HG02571 (cell line): ENCODE measurements at regions not wholly inside any gene's neighbourhood (a gene's known extent, or its start where the extent isn't known, plus 50 kb on each side); places are given as distances from the start of the nearest gene placed in this dataset.

Source experiments
- ATAC-seq: cut with Tn5 transposase; IDR thresholded peaks from one replicate; pipeline ENCODE4 v1.9.1; 2021; ENCODE audit warnings: mild to moderate bottlenecking, moderate library complexity; ENCODE audit not compliant: unreplicated experiment

GRCh38 chr4:14800977-14801376, 201.3 kb upstream of the CPEB2 start:
- no peak for ATAC-seq

GRCh38 chr4:14802596-14802995, 199.7 kb upstream of the CPEB2 start:
- ATAC-seq, result no peak

DNA sequence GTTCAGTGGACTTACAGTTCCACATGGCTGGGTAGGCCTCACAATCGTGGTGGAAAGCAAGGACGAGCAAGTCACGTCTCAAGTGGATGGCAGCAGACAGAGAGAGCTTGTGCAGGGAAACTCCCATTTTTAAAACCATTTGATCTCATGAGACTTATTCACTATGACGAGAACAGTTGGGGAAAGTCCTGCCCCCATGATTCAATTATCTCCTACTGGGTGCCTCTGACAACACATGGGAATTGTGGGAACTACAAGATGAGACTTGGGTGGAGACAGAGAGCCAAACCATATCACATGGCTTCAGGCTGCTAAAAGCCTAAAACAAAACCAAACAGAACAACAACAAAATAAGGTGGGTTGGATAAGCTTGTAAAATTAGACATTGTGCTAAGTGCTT, 194.4 kb upstream of the CPEB2 start:
- ATAC-seq, result no peak

DNA sequence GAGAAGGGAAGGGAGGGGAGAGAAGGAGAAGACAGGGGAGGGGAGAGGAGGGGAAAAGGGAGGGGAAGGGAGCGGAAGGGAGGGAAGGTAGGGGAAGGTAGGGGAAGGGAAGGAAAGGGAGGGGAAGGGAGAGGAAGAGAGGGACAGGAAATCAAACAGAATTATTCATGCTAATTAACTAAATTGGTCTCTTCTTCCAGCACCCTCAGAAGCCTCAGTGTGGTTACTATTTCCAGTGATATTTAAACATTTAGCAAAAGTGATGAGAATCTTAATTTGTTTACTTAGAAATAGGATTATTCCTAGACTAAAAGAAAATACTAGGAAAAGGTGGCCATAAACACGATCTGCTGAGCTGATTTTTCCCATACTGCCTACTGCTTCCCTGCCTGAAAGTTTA, 193.1 kb upstream of the CPEB2 start:
- no peak for ATAC-seq

- ATAC-seq, result no peak
Measured at GRCh38 chr4:14810121-14810520, 192.2 kb upstream of the CPEB2 start.

GRCh38 chr4:14810568-14810967, 191.7 kb upstream of the CPEB2 start:
- ATAC-seq, result no peak

GRCh38 chr4:14812101-14812500, 190.2 kb upstream of the CPEB2 start:
- no peak for ATAC-seq

- ATAC-seq, result no peak
Measured at GRCh38 chr4:14816623-14817261, 185.5 kb upstream of the CPEB2 start.

DNA sequence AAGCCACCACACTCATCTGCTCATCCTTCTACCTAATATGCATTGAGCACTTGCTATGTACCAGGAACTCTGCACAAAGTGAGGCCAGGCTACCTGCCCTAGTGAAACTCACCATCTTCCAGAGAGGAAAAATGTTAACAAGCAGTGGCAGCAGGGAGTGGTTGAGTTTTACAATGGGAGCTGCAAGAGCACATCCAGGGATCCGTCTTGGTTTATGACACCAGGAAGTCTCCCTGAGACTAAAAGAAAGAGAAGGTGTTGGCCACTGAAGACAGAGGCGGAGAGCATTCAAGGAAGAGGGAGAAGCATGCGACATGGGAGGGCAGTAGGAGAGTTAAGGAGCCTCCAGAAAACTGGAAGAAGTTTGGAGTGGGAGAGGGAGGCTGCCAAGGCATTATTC, 178.1 kb upstream of the CPEB2 start:
- ATAC-seq, result no peak

DNA sequence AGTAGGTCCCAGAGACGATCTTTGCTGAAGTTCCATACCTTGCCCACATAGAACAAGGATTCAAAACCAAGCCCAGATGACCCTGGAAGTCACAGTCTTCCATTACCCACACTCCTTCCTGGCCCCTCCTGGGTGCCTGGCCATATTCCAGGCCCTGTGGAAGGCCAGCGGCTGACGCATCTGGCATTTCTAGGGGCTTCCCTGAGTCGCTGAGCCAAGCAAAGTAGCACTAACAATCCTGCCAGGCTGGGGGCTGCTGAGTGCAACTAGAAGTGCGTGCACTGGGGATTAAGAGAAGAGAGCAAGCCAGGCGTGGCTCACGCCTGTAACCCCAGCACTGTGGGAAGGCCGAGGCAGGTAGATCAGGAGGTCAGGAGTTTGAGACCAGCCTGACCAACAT, 175.2 kb upstream of the CPEB2 start:
- ATAC-seq, result no peak

DNA sequence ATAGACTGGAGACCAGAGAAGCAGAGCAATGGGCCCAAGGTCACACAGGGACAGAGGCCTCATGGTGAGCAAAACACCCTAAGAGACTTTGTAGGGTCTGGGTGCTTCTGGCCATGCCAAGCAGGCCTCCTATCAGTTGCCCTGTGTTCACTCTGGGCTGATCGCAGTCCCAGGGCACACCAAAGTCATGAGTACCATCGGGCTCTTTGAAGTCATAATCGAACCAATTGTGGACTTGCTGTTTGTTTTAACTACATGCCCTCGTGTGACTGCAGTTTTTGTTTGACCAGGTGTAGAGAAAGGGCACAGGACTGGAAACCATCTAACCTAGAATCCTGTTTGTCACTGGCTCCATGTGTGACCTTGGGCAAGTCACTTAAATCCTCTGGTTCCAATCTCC, 172.5 kb upstream of the CPEB2 start:
- ATAC-seq, result no peak

GRCh38 chr4:14831416-14831815, 170.9 kb upstream of the CPEB2 start:
- no peak for ATAC-seq

DNA sequence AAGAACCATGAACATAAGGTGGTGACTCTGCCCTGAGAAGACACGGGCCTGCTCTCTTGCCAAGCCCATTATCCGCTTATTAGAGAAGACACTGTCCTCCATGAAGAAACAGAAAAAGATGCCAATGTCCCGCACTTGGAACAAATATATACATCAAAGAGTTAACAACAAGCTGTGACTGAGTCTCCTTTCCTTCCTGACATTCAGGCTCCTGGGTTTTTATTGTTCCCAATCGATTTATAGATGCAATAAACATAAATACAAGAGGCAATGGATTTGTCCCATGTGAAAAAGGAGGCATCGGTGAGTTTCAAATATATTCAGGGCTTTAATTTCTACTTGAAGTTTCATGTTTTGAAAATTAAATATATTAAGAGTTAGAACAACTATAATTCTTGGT, 169.2 kb upstream of the CPEB2 start:
- ATAC-seq, result no peak

DNA sequence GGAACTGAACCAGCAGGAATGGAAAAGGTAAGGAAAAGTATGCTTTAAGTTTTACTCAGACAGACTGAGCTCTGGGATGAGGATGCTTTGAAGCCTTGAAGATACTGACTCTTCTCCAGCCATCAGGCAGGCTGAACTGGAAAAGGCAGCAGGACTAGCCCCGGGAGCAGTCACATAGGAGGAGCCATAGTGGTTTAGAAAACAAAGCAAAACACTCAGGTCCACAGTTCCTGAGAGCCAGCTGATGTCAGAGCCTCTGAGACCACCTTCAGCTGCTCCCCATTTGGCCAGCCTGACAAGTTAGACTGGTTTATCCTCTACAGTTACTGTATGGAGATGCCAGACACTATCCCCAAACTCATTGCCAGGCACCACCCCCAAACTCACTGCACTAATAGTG, 167.9 kb upstream of the CPEB2 start:
- no peak for ATAC-seq

DNA sequence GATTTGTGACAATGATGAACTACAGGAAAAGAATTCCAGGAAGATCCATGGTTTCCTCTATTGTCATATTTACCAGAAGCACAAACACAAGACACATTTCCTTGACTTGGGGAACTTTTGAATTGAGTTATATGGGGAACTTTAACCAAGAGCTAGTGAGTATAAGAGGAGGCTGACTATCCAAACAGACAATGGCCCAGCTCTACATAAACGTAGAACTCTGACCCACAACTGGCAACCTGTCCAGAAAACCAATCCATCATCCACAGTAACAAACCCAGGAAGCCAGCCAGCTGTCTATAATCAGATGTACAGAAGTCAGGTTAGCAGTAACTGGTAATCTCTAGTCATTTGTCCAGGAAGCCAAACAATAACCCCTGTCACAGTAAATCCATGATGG, 167.0 kb upstream of the CPEB2 start:
- no peak for ATAC-seq

DNA sequence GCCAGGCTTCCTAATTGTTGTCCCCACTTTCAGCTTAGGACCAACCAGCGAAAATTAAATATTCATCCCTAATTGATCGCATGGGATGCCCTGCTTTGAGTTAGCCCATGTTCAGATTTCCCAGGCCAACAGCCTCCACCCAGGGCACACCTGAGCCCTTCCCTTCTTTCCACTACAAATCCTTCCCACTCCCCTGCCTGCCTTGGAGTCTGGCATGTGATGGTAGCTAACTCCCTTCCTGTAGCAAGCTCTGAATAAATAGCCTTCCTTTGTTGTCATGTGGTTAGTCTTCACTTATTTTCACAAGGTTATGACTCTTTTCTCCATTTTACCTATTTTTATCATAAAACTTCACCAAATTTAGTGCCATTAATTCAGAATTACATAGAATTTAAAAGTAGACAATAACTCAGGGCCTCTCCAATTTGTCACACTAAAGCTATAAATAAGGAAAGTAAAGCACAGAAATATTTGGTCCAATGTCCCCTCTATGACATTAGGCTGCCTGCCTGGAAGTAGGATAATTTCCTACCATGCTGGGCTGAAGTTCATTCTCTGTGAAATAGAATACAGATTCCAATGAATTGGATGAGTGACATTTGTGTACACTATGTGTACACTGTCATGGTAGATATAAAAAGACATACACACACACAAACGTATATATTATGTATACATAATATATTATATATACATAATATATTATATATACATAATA, 166.4 kb upstream of the CPEB2 start:
- ATAC-seq, result no peak

- no peak for ATAC-seq
Measured at GRCh38 chr4:14837860-14838259, 164.4 kb upstream of the CPEB2 start.

DNA sequence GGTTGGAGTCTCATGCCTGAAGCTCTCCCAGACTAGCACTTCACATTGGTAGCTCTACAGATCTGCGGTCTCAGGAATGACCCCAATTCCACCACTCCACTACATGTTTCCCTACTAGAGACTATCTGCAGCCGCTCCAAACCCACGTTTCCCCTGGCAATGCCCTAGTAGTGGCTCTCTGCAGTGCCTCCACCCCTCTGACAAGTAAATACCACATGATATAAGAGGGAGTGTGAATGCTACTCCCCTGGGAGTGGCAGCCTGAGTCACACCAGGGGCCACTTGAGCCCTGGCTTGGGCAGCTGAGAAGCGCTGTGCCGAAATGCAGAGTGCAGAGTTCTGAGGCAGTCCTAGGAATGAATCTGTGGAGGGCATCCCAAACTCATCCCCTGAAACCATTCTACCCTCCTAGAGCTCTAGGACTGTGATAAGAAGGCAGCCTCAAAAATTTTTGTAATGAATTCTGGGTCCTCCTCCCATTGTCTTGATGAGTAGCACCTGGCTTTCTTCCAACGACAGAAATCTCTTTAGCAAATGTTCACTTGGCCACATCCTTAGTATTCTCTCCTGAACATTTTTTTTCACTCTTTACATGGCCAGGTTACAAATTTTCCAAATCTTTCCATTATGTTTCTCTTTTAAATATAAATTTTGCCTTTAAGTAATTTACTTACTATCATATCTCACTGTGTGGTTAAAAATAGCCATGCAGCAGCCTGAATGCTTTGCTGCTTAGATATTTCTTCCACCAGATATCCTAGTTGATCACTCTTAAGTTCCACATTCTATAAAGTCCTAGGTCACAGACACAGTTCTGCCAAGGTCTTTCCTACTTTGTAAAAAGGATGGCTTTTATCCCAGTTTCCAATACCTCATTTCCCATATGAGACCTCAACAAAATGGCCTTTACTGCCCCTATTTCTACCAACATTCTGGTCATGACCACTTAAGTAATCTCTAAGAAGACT, 160.2 kb upstream of the CPEB2 start:
- no peak for ATAC-seq

- no peak for ATAC-seq
Measured at GRCh38 chr4:14842964-14843630, 159.2 kb upstream of the CPEB2 start.

GRCh38 chr4:14844061-14844460, 158.2 kb upstream of the CPEB2 start:
- no peak for ATAC-seq

DNA sequence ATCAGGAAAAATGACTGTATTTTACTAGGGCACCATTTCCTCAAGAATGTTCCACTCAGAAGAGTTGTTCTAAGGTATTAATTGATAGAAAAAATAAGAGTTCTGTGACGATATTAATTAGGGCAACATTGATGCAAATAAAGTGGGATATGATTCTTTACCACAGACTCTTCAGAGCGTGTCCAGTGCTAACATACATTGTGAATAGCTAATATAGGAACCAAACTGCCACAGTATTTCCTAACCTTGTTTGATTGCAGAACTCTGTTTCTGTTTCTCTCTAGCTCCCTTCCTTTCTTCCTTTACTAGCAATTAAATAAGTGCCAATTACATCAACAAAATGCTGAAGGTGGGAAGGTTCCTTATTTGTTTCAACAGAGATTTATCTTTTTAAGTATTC, 154.1 kb upstream of the CPEB2 start:
- ATAC-seq, result no peak
